ENCODE measurements at regions not wholly inside any gene's neighbourhood (a gene's known extent, or its start where the extent isn't known, plus 50 kb on each side); places are given as distances from the start of the nearest gene placed in this dataset.

GRCh38 chr5:42360056-42360455 is 63.2 kb upstream of the GHR start:
- no peak for TF ChIP-seq CTCF (IDR thresholded peaks at IDR 0.05; ENCODE audit: insufficient read depth, low read depth, low read length)
- TF ChIP-seq EZH2 (IDR thresholded peaks at IDR 0.05; ENCODE audit: insufficient read depth, low read length): no peak

Measured in astrocyte (in vitro differentiated cells and primary cell).